GM21825 (cell line): ENCODE measurements at regions not wholly inside any gene's neighbourhood (a gene's known extent, or its start where the extent isn't known, plus 50 kb on each side); places are given as distances from the start of the nearest gene placed in this dataset.

Source experiments
- ATAC-seq: cut with Tn5 transposase; IDR thresholded peaks from one replicate; pipeline ENCODE4 v1.9.1; 2021; ENCODE audit warnings: mild to moderate bottlenecking, moderate library complexity; ENCODE audit not compliant: unreplicated experiment

GRCh38 chr5:4424895-4425294 is 715.2 kb upstream of the ADAMTS16 start:
- no peak for ATAC-seq

GRCh38 chr5:4440536-4440935 is 699.6 kb upstream of the ADAMTS16 start:
- ATAC-seq = no peak

- no peak for ATAC-seq
Measured at GRCh38 chr5:4442221-4442620, 697.9 kb upstream of the ADAMTS16 start.

DNA sequence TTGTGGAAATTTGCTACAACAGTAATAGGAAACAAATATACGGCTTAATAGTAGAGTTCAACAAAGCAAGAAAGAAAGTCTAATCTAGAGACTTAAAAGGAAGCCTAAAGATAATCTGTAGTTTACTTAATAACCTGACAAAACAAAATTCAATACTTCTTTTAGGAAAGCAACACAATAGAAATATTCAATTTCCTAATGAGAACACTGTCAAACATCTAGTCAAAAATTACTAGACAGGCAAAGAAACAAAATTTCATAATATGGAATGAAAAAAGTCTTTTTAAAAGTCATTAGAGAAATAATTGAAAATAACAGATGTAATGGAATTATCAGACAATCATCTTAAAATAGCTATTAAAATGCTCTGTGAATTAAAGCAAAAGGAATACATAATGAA is 692.5 kb upstream of the ADAMTS16 start:
- no peak for ATAC-seq

GRCh38 chr5:4453655-4454054 is 686.5 kb upstream of the ADAMTS16 start:
- ATAC-seq = no peak

DNA sequence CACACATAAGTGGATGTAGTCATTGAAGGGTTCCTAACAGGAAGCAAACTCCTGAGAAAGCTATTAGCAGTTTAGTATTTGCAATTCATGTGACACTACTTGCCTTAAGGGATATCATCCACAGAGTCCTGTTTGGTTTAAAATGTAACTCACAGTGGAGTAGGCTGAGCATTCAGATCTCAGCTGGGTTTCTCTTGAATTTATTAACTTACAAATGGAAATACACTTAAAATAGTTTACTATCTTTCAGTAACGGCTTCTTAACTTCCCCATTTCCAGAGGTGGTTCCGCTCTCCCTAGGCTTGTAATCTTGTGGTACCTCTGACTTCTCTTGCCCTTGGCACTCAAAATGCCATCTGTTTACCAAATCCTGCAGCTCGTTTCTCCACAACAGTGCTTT is 660.7 kb upstream of the ADAMTS16 start:
- ATAC-seq = no peak

- no peak for ATAC-seq
Measured at GRCh38 chr5:4480528-4481349, 659.4 kb upstream of the ADAMTS16 start.

DNA sequence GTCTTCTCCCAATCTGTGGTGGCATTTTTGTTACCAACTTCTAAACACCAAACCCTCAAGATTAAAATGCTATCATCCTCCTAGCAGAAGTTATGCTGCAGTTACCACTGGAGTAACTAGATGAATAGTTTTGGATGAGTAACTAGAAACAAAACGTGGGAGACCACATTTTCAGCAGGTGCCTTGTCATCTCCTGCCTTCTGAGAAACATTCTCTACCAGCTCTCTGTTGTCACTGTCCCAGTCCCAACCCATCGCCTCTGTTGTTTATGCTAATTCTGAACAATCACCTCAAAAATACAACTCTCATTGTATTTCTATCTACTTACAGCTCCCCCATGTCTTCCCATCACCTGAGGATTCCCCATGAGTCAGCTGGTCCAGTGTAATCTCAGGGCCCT is 652.5 kb upstream of the ADAMTS16 start:
- ATAC-seq = no peak

GRCh38 chr5:4511996-4512656 is 628.0 kb upstream of the ADAMTS16 start:
- no peak for ATAC-seq

- ATAC-seq = no peak
Measured at GRCh38 chr5:4513381-4513780, 626.7 kb upstream of the ADAMTS16 start.

DNA sequence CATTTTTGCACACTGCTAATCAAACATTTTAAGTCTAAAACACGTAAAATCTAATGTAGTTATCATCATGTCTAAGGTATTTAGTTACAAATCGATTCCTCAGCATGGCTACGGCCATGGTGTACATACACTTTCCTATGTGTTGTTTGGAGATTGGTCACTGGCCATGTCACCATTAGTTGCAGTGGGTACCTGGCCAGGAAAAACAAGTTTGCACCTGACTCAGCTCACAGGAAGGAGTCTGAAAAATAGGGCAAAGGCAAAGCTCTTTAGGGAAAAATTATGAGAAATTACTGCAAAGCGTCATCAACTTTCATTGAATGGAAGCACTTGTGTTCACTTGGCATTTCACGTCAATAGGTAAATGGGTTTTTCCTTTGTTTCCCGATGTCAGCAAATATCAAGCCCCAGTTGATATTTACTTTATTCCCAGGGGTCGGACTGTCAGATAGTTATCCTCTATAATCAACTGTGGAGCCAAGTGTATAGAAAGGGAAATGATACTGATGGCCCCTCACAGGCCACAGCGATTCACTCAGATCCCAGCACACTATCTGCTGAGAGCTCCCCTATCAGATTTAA is 626.0 kb upstream of the ADAMTS16 start:
- no peak for ATAC-seq

DNA sequence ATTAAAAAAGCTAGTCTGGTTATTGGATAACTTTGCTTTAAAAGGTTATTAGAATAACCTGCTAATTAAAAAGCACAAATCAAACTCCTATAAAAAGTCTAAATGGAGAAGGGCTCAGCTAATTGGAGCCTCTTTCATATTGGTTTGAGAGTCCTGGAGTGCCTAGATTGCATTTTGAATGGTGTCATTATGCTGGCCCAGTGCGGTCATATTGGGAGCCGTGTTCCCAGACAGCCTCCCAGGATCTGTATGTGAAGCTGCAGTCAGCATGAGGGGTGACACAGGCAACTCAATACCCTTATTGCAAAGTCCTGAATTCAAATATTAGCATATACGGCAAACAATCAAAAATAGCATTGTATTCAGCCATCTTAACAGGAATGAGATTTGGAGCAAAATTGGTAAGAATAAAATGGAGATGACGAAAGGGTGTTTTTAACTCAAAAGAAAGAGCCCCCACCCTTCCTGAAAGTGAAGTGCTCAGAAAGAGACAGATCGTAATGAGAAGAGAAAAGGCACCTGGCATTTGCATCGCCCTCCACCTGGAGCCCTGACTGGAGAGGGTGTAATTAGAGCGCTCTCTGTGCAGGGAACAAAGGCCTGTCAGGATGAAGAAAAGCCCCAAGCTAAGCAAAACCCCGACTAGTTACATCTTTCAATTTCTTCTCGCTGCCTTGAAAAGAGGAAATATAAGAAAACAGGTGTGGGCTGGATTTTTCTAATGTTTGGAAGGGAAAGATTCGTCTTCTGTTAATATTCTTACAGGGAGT is 621.0 kb upstream of the ADAMTS16 start:
- no peak for ATAC-seq

DNA sequence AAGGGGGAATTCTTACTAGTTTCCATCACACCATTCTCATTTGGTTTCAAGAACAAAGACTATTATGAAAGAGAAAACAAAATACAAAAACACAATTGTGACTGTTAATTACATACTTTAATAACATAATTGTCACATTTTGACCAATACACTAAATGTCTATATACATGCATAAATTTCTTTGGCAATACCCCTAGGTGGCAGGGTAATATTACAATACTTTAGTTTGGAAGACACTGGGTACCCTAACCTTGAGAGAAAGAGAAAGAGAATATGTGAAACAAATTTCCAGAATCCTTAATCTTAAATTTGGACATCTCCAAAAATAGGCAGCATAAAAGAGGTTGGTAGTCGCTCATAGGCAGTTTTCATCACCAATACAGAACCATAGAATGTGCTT is 619.6 kb upstream of the ADAMTS16 start:
- no peak for ATAC-seq

DNA sequence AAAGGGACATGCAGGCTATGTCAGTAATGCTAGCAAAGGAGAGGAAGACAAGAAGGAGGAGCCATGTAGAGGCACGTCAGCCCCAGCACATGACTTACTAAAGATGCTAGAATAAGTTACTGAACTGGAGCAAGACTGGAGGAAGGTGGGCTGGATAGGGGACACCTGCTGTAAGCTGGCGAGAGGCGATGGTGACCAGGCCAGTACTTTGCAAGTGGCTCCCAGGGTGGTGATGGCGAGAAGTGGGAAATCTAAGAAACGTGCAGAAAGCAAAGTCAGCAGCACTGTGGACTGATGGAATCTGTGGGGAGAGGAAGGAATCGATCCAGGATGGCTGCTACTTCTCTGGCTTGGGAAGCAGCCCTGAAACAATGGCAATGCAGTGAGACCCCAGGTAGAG is 617.1 kb upstream of the ADAMTS16 start:
- ATAC-seq = no peak

DNA sequence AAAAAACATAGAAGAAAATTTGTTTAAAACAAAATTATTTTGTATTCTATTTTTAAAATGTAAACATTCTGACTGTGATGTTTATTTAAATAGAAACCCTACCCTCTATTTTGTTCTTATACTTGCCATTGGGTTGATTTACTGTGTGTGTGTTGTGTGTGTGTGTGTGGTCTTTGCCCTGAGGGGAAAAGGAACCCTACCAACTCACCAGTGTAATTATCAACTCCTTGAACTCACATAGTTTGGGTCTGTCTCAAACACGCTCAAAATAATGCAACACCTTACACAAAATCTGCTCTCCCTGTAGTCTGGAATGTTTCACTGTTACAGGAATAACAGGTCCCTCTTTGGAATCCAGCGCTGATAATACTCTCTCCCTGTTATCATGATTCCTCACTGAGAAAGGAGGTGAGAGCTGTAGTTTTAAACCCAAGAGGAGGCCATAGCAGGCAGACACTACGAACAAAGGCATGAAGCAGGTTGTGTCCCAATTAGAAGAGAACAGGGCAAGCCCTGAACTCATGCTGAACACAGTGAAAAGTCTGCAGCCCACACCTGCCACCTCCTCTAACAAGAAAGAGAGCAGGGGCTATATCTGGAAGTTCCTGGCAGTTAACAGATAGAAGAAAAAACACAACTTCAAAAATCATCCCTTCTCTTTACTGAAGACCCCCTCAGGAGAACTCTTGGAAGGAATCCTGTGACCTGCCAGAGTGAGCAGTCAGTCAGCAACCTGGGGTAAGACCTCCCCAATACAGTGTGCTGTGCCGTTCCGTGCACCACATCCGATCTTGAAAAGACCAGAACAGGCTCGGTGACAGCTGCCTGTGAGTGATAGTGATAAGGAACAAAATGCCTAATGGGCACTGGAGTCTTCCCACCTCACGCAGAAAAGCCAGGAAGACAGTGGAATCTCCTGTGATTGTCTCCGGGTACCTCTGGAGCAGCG is 608.1 kb upstream of the ADAMTS16 start:
- ATAC-seq = no peak

DNA sequence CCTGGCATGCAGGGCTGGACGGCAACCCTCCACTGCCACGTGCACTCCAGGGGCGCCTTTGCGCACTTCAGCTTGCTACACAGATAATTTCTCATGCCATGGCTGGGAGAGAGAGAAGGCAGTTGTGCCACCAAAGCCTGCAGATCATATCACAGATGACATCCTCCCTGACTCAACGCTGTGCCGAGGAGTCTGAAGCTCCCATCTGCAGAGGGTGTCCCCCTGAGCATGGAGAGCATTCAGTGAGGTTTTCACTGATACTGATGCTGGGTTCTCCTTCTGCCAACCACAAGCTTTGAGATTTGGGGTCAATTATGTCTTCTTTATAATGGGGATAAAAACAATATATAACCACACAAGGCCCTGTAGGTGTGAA is 607.4 kb upstream of the ADAMTS16 start:
- no peak for ATAC-seq

GRCh38 chr5:4533457-4534105 is 606.5 kb upstream of the ADAMTS16 start:
- ATAC-seq = no peak

DNA sequence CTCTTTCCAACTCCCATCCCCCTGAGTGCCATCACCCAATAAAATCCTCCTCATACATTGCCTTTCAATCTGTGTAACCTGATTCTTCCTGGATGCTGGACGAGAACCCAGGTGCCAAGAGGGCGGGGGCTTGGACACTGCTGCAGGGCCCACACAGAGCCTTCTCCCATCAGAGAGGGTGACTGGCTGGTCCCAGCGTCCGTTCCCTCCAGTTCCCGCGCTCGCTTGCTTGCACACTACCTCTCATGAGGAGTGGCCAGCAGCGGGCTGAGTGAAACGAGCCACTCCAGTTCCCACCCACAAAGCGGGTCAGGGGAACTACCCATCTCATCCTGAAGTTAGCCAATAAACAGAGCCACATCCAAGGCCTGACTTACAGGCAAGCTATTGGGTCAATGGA is 602.6 kb upstream of the ADAMTS16 start:
- ATAC-seq = no peak

DNA sequence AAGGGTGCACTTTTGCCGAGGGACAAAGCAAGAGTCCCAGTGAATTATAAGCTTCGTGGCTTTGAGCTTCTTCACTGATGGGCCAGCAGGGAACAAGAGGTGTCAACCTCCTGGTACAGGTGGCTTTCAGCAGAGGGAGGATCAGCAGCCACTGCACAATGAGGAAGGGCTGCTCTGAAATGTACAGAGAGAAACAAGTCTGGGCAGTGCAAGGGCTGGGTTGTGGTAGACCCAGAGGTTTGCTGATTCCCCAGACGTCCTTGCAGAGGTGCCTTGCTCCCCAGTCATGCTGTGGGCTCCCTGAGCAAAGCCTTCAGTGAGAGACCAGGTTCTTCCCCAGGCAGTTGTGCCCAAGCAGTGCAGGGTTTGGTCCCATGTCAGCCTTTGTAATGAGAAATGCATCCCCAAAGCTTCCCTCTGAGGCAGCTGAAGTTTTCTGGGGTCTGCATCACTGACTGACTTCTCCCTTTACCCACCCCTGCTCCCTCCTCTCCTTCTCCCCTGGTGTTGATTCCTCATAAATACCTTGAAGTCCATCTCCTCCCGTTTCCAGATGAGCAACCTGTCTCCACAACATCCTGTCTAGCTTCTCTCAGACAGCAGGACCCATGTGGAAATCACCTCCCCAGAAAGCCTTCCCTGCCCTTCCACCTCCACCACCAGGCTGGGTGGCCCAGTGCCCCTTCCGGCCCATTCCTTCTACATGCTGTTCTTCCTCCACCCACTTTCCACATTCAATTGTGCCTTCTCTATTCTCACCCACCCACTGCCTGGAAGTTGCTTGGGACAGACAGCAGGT is 599.6 kb upstream of the ADAMTS16 start:
- ATAC-seq = no peak
